ENCODE measurements at regions not wholly inside any gene's neighbourhood (a gene's known extent, or its start where the extent isn't known, plus 50 kb on each side); places are given as distances from the start of the nearest gene placed in this dataset.

GRCh38 chr6:147643341-147644200 is 135.1 kb downstream of the SAMD5 start (continued):
- TF ChIP-seq ZNF263 (CRISPR knock-in tag; IDR thresholded peaks at IDR 0.05; ENCODE audit: low read depth): no peak

- ATAC-seq (no peak), DNase-seq (ENCODE audit: low spot score) (no peak)
- no peak overlapping the region for H3K4me3 Mint-ChIP-seq
- no peak overlapping the region for H3K27ac Mint-ChIP-seq
- H3K27me3 Mint-ChIP-seq (ENCODE audit: low read depth): no peaks in the 10 kb centered on the region
- H3K4me1 Mint-ChIP-seq: peaks cover 5% of the 10 kb centered on the region
- no peaks in the 10 kb centered on the region for H3K9me3 Mint-ChIP-seq
- ChIA-PET CTCF (no interaction called here), POLR2A (no interaction called here)
- no peak for TF ChIP-seq MYBL2 (CRISPR knock-in tag; IDR thresholded peaks at IDR 0.05)
- no peak for TF ChIP-seq SMAD4 (CRISPR knock-in tag; IDR thresholded peaks at IDR 0.05)
- no peak for TF ChIP-seq PRRX2 (CRISPR knock-in tag; IDR thresholded peaks at IDR 0.05)
- no peak for TF ChIP-seq NFATC4 (CRISPR knock-in tag; IDR thresholded peaks at IDR 0.05)
- TF ChIP-seq E2F4 (CRISPR knock-in tag; IDR thresholded peaks at IDR 0.05; ENCODE audit: borderline replicate concordance, low read depth): no peak
- TF ChIP-seq ERG (CRISPR knock-in tag; IDR thresholded peaks at IDR 0.05): no peak
- TF ChIP-seq SMAD3 (CRISPR knock-in tag; IDR thresholded peaks at IDR 0.05; ENCODE audit: borderline replicate concordance): no peak
- no peak for TF ChIP-seq FOXP4 (CRISPR knock-in tag; IDR thresholded peaks at IDR 0.05)
- TF ChIP-seq AFF4 (CRISPR knock-in tag; IDR thresholded peaks at IDR 0.05; ENCODE audit: borderline replicate concordance): no peak
- TF ChIP-seq ZBTB21 (CRISPR knock-in tag; IDR thresholded peaks at IDR 0.05; ENCODE audit: borderline replicate concordance): no peak
- no peak for TF ChIP-seq ESRRA (CRISPR knock-in tag; IDR thresholded peaks at IDR 0.05; ENCODE audit: borderline replicate concordance)
- TF ChIP-seq PREB (CRISPR knock-in tag; IDR thresholded peaks at IDR 0.05; ENCODE audit: borderline replicate concordance): no peak
- TF ChIP-seq CREM (CRISPR knock-in tag; IDR thresholded peaks at IDR 0.05): no peak
- TF ChIP-seq ATF3 (CRISPR knock-in tag; conservative IDR thresholded peaks at IDR 0.05): no peak
- H3K36me3 Mint-ChIP-seq: no peaks in the 10 kb centered on the region
Observed at GRCh38 chr6:147648916-147649315, 140.4 kb downstream of the SAMD5 start.
